ENCODE measurements at regions not wholly inside any gene's neighbourhood (a gene's known extent, or its start where the extent isn't known, plus 50 kb on each side); places are given as distances from the start of the nearest gene placed in this dataset.
"Not testable (repeated sequence)": the region's sequence is repeated elsewhere in the genome, so short reads cannot be mapped to it uniquely, and the experiment has no call there.

DNA sequence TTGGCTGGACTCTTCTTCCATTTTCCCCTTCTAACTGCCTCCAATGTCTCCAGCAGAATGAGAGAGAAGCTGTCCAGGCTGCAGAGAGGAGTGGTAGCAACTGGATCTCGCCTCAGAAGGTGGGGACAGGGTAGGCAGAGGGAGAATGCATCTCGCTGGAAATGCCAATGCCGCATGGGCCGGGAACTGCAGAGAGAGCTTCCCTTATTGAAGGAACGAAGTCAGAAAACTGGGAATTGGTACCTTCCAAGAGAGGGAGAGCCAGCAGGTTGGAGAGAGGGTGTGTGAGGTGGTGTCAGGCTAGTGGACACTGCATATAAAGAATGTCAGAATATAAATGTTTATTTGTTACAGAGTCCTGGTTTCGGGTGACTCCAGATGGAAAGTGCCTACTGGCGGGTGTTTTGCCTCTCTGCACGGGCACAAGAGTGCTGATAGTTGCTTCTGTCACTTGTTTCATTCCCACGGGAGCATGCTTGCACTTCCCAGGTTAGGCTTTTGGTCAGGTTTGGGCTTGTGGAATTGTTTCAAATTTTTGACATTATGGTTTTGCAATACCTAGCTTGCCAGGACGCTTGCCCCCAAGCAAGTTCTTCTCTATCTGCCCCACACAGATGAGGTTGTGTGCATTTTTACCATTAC is 156.8 kb upstream of the STS start:
- CTCF ChIA-PET, result interaction anchor here (0.7 kb wide), 1 partner anchor 144 kb away, joined by 3 read pairs; no protein-coding TSS in a partner anchor
- Mint-ChIP-seq H3K27me3 (ENCODE audit: low read depth) (no peaks in the 10 kb centered on the region), H3K4me3 (no peak overlapping the region), H3K9me3 (peaks cover 7% of the 10 kb centered on the region), H3K36me3 (ENCODE audit: low read depth) (peaks cover 4% of the 10 kb centered on the region), H3K4me1 (ENCODE audit: low read depth) (no peaks in the 10 kb centered on the region), H3K27ac (no peak overlapping the region)
- intact Hi-C loops (cut with micrococcal nuclease), result no loop called here
- DNase-seq, result no peak

DNA sequence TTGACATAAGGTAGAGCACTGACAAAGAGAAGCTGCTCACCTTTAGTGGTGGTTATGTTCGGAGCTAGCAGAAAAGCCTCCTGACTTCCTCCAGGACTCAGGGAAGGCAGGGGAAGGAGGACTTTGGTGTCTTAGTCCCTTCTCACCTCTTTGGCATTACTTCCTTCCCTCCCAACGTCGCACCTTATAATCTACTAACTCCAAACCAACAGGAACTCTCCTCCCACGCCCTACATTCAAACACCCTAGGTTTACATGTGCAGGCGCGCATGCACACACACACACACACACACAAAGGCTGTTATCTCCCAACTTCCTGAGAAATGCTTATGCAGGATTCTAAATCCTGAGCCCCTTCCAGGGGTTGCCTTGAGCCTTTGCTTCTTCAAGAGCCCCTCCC is 157.7 kb upstream of the STS start:
- Mint-ChIP-seq H3K4me1 (ENCODE audit: low read depth) (no peaks in the 10 kb centered on the region), H3K9me3 (peaks cover 5% of the 10 kb centered on the region), H3K27ac (no peak overlapping the region), H3K36me3 (ENCODE audit: low read depth) (peaks cover 4% of the 10 kb centered on the region), H3K27me3 (ENCODE audit: low read depth) (no peaks in the 10 kb centered on the region), H3K4me3 (no peak overlapping the region)
- no peak for DNase-seq
- CTCF ChIA-PET, result no interaction called here
- intact Hi-C loops (cut with micrococcal nuclease), result no loop called here

DNA sequence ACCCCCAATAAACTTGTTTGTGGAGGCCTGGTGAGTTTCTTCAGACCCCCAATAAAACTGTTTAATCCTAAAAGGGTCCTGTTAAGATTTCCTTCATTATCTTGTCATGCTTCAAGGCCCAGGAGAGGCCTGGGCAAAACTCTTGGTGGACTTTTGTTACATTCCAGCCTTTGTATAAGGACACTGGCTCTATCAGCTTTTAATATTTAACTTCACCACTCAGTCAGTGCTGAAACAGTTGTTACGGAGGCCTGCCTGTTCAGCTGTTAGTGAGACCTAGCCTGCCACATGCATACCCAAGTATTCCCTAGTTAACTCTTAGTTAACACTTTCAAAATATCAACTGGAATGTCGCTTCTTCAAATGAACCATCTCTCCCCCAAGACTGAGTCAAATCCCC is 158.8 kb upstream of the STS start:
- H3K27ac Mint-ChIP-seq; H3K4me1 Mint-ChIP-seq (ENCODE audit: low read depth); intact Hi-C loops (cut with micrococcal nuclease); H3K36me3 Mint-ChIP-seq (ENCODE audit: low read depth); H3K27me3 Mint-ChIP-seq (ENCODE audit: low read depth); H3K4me3 Mint-ChIP-seq; CTCF ChIA-PET; H3K9me3 Mint-ChIP-seq; DNase-seq: not testable (repeated sequence)

DNA sequence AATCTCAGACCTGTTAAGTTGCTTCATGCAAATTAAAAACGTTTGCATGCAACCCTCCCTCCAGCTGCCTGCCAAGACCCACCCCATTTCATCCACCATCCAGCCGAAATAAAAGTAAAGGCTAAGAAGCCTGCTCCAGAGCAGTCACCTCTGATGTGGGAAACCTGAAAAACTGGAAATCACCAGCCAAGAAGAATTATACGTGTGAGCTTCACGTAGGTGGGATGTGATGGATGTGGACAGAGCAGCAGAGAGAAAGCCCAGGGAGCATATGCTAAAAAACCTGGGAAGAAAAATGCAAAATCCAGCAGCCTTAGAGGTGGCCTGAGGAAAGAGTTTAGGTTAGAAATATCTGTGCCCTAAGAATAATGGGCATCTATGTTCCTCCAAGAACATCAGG is 160.6 kb upstream of the STS start:
- no peak overlapping the region for H3K27ac Mint-ChIP-seq

DNA sequence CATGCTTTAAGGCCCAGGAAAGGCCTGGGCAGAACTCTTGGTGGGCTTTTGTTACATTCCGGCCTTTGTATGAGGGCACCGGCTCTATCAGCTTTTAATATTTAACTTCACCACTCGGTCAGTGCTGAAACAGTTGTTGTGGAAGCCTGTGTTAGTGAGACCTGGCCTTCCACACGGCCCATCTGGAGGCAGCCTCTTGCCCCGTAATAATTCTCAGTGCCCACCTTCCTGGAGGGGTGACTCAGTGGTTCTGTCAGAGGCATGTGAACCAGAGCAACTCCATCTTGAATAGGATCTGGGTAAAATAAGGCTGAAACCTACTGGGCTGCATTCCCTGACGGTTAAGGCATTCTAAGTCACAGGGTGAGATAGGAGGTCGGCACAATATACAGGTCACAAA is 162.0 kb upstream of the STS start:
- Mint-ChIP-seq H3K27me3 (ENCODE audit: low read depth) (no peaks in the 10 kb centered on the region), H3K4me3 (no peak overlapping the region), H3K27ac (no peak overlapping the region), H3K36me3 (ENCODE audit: low read depth) (no peaks in the 10 kb centered on the region), H3K9me3 (no peaks in the 10 kb centered on the region), H3K4me1 (ENCODE audit: low read depth) (no peaks in the 10 kb centered on the region)
- intact Hi-C loops (cut with micrococcal nuclease), result no loop called here
- DNase-seq, result no peak
- CTCF ChIA-PET, result no interaction called here

More for the DNA sequence above, 160.6 kb upstream of the STS start:
- no peaks in the 10 kb centered on the region for H3K9me3 Mint-ChIP-seq
- no peaks in the 10 kb centered on the region for H3K4me1 Mint-ChIP-seq (ENCODE audit: low read depth)
- no peaks in the 10 kb centered on the region for H3K36me3 Mint-ChIP-seq (ENCODE audit: low read depth)
- CTCF ChIA-PET, result interaction anchor here (0.6 kb wide), 1 partner anchor 9 kb away, joined by 3 read pairs; no protein-coding TSS in a partner anchor
- intact Hi-C loops (cut with micrococcal nuclease), result no loop called here
- no peak for DNase-seq
- H3K4me3 Mint-ChIP-seq, result no peak overlapping the region
- H3K27me3 Mint-ChIP-seq (ENCODE audit: low read depth), result no peaks in the 10 kb centered on the region

DNA sequence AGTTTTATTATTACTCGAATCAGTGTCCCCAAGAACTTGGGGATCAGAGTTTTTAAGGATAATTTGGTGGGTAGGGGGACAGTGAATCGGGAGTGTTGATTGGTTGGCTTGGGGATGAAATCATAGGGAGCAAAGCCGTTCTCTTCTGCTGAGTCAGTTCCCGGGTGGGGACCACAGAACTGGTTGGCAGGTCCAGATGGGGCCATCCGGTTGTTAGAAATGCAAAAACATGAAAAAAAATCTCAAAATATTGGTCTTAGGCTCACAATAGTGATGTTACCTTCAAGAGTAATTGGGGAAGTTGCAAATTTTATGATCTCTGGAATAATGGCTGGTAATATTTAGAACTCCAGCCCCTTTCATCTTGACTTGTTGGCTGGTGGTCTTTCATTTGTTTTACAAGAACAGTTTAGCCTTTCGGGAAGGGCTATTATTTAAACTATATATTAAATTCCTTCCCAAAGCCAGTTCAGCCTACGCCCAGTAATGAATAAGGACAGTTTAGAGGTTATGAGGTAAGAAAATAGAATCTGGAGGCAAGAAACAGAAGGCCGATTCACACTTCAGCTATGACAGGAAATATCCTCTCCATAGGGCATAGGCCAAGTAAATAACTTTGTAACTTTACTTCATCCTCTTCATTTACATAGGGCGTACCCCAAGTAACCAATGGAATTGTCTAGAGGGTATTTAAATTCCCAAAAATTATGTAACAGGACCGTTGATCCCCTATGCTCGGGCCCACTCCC is 164.1 kb upstream of the STS start:
- Mint-ChIP-seq H3K9me3 (no peaks in the 10 kb centered on the region), H3K27me3 (ENCODE audit: low read depth) (no peaks in the 10 kb centered on the region), H3K36me3 (ENCODE audit: low read depth) (no peaks in the 10 kb centered on the region), H3K4me3 (no peak overlapping the region), H3K27ac (no peak overlapping the region), H3K4me1 (ENCODE audit: low read depth) (no peaks in the 10 kb centered on the region)
- DNase-seq, result no peak
- intact Hi-C loops (cut with micrococcal nuclease), result no loop called here
- CTCF ChIA-PET, result no interaction called here

DNA sequence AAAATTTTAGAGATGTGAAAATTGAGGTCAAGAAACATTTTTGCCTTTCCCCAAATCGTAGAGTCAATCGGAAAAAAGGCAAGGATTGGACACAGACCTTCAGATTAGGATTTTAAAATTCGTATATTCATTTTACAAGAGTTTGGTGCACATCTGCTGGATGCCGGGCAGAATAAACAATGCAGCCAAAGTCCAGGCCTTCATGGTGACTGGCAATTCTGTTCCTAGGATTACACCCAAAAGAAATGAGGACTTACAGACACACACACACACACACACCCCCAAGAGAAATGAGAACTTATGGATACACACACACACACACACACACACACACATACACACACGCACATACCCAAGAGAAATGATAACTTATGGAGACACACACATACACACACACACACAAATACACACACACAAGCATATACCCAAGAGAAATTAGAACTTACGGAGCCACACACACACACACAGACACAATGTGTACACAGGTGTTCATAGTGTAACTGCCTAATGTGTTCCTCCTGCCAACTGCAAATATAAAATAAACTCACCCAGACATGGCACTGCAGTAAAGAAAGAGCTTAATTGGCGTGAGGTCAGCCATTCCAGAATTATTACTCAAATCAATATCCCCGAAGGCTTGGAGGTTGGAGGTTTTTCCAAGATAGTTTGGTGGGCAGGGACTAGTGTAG is 165.7 kb upstream of the STS start:
- CTCF ChIA-PET, result no interaction called here
- Mint-ChIP-seq H3K9me3 (no peaks in the 10 kb centered on the region), H3K4me3 (no peak overlapping the region), H3K4me1 (ENCODE audit: low read depth) (no peaks in the 10 kb centered on the region), H3K27me3 (ENCODE audit: low read depth) (no peaks in the 10 kb centered on the region), H3K36me3 (ENCODE audit: low read depth) (peaks cover 1% of the 10 kb centered on the region), H3K27ac (no peak overlapping the region)
- DNase-seq, result no peak
- intact Hi-C loops (cut with micrococcal nuclease), result no loop called here

DNA sequence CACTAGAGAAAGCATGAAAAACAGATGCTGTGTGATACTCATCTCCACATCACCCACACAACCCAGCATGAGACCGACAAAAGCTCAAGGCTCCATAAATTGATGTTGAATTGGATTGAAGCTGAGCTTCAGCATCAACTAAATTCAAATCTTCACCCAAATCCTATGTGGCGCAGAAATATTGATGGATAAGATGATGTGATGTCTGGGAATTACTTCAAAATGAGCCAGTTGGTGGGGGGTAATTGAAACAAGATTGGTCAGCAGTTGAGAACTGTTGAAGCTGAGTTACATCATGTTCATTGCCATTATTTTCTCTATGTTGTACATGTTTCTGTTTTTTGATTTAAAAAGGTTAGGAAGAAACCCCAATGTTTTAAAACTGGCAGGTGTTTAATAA is 166.5 kb upstream of the STS start:
- intact Hi-C loops (cut with micrococcal nuclease), result no loop called here

DNA sequence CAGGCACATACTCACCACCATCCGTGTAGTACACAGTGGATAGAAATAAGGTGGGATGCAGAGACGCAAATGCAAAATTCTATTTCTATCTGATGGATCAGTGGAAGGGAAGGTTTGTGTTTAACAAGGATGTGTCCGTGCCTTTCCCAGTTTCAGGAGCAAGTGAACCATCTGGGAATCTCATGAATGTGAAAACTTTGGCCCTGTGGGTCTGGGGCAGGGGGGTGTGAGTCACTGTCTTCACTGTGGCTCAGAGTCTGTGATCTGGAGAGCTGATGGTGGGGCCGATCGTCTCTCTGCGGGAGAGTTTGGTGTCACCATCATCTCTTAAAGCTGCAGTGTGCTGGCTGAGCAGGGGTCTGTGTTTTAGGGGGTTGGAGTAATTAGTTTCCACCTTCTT is 179.3 kb upstream of the STS start:
- no peak for DNase-seq
- H3K9me3 Mint-ChIP-seq, result no peaks in the 10 kb centered on the region
- intact Hi-C loops (cut with micrococcal nuclease), result no loop called here
- no peaks in the 10 kb centered on the region for H3K4me1 Mint-ChIP-seq (ENCODE audit: low read depth)
- H3K4me3 Mint-ChIP-seq, result no peak overlapping the region
- no peaks in the 10 kb centered on the region for H3K27me3 Mint-ChIP-seq (ENCODE audit: low read depth)
- CTCF ChIA-PET, result no interaction called here
- H3K36me3 Mint-ChIP-seq (ENCODE audit: low read depth), result no peaks in the 10 kb centered on the region
- no peak overlapping the region for H3K27ac Mint-ChIP-seq

More for the DNA sequence above, 166.5 kb upstream of the STS start:
- DNase-seq, result no peak
- H3K27me3 Mint-ChIP-seq (ENCODE audit: low read depth), result no peaks in the 10 kb centered on the region
- H3K4me3 Mint-ChIP-seq, result no peak overlapping the region
- CTCF ChIA-PET, result no interaction called here
- H3K36me3 Mint-ChIP-seq (ENCODE audit: low read depth), result peaks cover 1% of the 10 kb centered on the region
- H3K4me1 Mint-ChIP-seq (ENCODE audit: low read depth), result no peaks in the 10 kb centered on the region
- no peaks in the 10 kb centered on the region for H3K9me3 Mint-ChIP-seq
- no peak overlapping the region for H3K27ac Mint-ChIP-seq

DNA sequence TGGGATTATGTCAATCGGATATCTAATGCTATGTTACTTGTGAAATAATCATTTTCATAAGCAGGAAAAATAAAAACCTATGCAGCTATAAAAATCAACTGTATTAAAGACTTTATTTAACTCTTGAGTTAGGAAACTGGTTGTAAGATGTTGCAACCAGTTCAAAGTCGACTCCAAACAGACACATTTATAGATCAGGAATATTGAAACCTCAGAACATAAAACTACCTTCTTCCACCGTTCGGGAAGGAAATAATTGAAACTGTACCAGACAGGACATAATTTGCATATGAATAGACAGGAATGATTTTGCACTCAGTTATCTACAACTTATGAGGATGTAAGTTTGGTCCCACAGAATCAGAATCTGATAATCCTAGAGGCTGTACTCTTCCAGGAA is 181.8 kb upstream of the STS start:
- H3K27me3 Mint-ChIP-seq (ENCODE audit: low read depth), result no peaks in the 10 kb centered on the region
- DNase-seq, result no peak
- no peaks in the 10 kb centered on the region for H3K4me1 Mint-ChIP-seq (ENCODE audit: low read depth)
- no peaks in the 10 kb centered on the region for H3K9me3 Mint-ChIP-seq
- H3K27ac Mint-ChIP-seq, result no peak overlapping the region
- intact Hi-C loops (cut with micrococcal nuclease), result no loop called here
- H3K36me3 Mint-ChIP-seq (ENCODE audit: low read depth), result no peaks in the 10 kb centered on the region
- H3K4me3 Mint-ChIP-seq, result no peak overlapping the region
- CTCF ChIA-PET, result no interaction called here

DNA sequence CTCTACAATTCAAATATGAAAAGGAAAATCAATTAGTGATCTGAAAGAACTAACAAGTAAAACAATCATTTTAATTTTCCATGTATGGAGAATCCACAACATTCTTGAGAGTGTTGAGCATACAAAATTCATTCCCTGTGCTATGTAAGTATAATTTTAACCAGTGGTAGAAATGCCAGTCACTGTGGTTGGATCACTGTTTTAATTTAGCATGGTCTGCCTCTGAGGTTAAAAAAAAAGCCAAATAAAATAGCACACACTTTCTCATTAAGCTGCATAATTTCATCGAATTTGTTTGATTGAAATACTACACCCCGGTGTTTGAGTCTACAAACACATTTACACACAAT is 185.5 kb upstream of the STS start:
- H3K36me3 Mint-ChIP-seq (ENCODE audit: low read depth), result no peaks in the 10 kb centered on the region
- H3K27me3 Mint-ChIP-seq (ENCODE audit: low read depth), result no peaks in the 10 kb centered on the region
- CTCF ChIA-PET, result no interaction called here
- DNase-seq, result no peak
- intact Hi-C loops (cut with micrococcal nuclease), result no loop called here
- no peak overlapping the region for H3K27ac Mint-ChIP-seq
- no peak overlapping the region for H3K4me3 Mint-ChIP-seq
- no peaks in the 10 kb centered on the region for H3K9me3 Mint-ChIP-seq
- H3K4me1 Mint-ChIP-seq (ENCODE audit: low read depth), result no peaks in the 10 kb centered on the region

DNA sequence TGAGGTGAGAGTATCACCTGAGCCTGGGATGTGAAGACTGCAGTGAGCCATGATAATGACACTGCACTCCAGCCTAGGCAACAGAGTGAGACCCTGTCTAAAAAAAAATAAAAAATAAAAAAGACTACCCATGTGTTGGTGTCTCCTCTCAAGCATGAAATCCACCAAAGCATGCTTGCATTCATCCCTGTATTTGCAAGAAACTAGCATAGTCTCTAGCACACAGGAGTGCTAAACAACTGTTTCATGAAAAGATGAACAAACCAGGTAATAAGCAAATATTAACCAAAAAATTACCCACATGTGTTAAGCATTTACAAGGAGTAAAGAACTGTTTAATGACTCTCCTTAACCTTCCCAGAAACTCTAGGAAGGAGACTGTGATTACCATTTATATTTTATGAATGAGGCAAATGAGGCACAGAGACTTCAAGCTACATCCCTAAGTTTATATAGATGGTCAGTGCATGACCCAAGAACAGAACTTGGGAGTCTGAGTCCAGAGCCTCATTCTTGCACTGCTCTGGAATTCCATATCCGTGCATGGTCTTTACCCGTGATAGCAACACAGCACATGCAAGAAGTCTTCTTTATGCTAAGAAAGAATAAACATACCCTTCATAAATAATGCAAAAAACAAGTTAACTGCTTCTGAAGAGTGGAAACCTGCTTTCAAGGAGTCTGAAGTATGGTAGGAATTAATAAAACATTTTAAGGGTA is 186.1 kb upstream of the STS start:
- CTCF ChIA-PET, result no interaction called here
- H3K36me3 Mint-ChIP-seq (ENCODE audit: low read depth), result no peaks in the 10 kb centered on the region
- H3K9me3 Mint-ChIP-seq, result no peaks in the 10 kb centered on the region
- H3K27me3 Mint-ChIP-seq (ENCODE audit: low read depth), result no peaks in the 10 kb centered on the region
- H3K27ac Mint-ChIP-seq, result no peak overlapping the region
- DNase-seq, result no peak
- intact Hi-C loops (cut with micrococcal nuclease), result no loop called here
- no peaks in the 10 kb centered on the region for H3K4me1 Mint-ChIP-seq (ENCODE audit: low read depth)
- H3K4me3 Mint-ChIP-seq, result no peak overlapping the region

Measured in activated naive CD4-positive, alpha-beta T cell treated with anti-CD3 and anti-CD28 coated beads for 36 hours (primary cell).